22Rv1 (cell line): ENCODE measurements at regions not wholly inside any gene's neighbourhood (a gene's known extent, or its start where the extent isn't known, plus 50 kb on each side); places are given as distances from the start of the nearest gene placed in this dataset.

Experiments
- CTCF ChIP-seq: fragments of 450-650 bp; IDR thresholded peaks from 2 replicates; pipeline ENCODE4 v1.5.1; 2017; ENCODE audit warnings: mild to moderate bottlenecking
- ZFX ChIP-seq: fragments of 450-650 bp; IDR thresholded peaks from 2 replicates; pipeline ENCODE4 v1.6.1; 2017; ENCODE audit warnings: antibody characterized with exemption, borderline replicate concordance

DNA sequence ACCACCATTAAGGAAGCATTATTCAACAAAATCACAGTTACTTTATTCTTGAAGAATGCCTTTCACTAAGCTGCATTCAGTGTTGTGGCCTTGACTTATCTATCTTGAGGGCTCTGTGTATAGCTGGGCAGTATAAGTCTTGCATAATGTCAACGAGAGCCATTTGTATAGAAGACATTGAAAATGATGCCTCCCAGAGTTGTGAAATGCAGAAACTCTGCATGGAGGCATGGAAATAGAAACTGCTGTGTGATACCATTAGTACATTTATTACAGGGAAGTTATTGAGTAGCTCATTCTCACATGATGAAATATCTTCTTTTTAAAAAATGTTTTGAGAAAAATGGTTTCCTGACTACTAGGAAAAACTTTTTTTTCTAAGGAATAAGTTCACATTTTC, 111.4 kb upstream of the SNX7 start:
- no peak for TF ChIP-seq CTCF
- no peak for TF ChIP-seq ZFX
